ENCODE measurements at regions not wholly inside any gene's neighbourhood (a gene's known extent, or its start where the extent isn't known, plus 50 kb on each side); places are given as distances from the start of the nearest gene placed in this dataset.

GRCh38 chr6:85703406-85703805 lies 60.7 kb upstream of the SYNCRIP start:
- in situ Hi-C loops (cut with MboI; ENCODE audit: low pct_unique_long_range_greater_than_20kb, low sequenced_read_pairs, unreplicated experiment): no loop called here
- TF ChIP-seq, protein P1, sequence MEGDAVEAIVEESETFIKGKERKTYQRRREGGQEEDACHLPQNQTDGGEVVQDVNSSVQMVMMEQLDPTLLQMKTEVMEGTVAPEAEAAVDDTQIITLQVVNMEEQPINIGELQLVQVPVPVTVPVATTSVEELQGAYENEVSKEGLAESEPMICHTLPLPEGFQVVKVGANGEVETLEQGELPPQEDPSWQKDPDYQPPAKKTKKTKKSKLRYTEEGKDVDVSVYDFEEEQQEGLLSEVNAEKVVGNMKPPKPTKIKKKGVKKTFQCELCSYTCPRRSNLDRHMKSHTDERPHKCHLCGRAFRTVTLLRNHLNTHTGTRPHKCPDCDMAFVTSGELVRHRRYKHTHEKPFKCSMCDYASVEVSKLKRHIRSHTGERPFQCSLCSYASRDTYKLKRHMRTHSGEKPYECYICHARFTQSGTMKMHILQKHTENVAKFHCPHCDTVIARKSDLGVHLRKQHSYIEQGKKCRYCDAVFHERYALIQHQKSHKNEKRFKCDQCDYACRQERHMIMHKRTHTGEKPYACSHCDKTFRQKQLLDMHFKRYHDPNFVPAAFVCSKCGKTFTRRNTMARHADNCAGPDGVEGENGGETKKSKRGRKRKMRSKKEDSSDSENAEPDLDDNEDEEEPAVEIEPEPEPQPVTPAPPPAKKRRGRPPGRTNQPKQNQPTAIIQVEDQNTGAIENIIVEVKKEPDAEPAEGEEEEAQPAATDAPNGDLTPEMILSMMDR (IDR thresholded peaks at IDR 0.05; ENCODE audit: extremely low read depth, insufficient read depth, missing control alignments): no peak
- DNase-seq (ENCODE audit: low spot score): no peak
